ENCODE measurements at regions not wholly inside any gene's neighbourhood (a gene's known extent, or its start where the extent isn't known, plus 50 kb on each side); places are given as distances from the start of the nearest gene placed in this dataset.

GRCh38 chr6:21845439-21846140 lies 252.0 kb downstream of the SOX4 start:
- Histone ChIP-seq H3K79me2 (ENCODE audit: insufficient read depth, low read length) (peaks cover 95% of the 10 kb centered on the region), H3K9ac (ENCODE audit: low read depth, low read length, poor library complexity, severe bottlenecking) (no peak overlapping the region), H3K4me2 (ENCODE audit: low read depth, low read length, poor library complexity, severe bottlenecking) (peak overlapping the region; percentile 69), H3K4me3 (ENCODE audit: low read length, poor library complexity, severe bottlenecking) (no peak overlapping the region), H2AFZ (ENCODE audit: low read length) (no peak overlapping the region), H3K4me1 (ENCODE audit: insufficient read depth, low read length, poor library complexity, severe bottlenecking) (peaks cover 62% of the 10 kb centered on the region), H3F3A (ENCODE audit: low read depth) (peaks cover 7% of the 10 kb centered on the region; the same call in 1 of the 2 replicates), H3K9me2 (replicated peaks; ENCODE audit: low read depth, low read length) (no peaks in the 10 kb centered on the region), H4K20me1 (ENCODE audit: insufficient read depth, low read length, poor library complexity, severe bottlenecking) (peaks cover 68% of the 10 kb centered on the region), H3K36me3 (ENCODE audit: insufficient read depth, low read length) (peaks cover 62% of the 10 kb centered on the region; the same call in 1 of the 2 replicates), H3K27me3 (ENCODE audit: insufficient read depth, low read length, poor library complexity, severe bottlenecking) (no peaks in the 10 kb centered on the region), H3K9me3 (ENCODE audit: insufficient read depth, low read depth, low read length) (no peaks in the 10 kb centered on the region)
- TF ChIP-seq CTCF (conservative IDR thresholded peaks at IDR 0.05; ENCODE audit: low read length) (no peak), EZH2phosphoT487 (IDR thresholded peaks at IDR 0.05; ENCODE audit: borderline replicate concordance) (no peak)

DNA sequence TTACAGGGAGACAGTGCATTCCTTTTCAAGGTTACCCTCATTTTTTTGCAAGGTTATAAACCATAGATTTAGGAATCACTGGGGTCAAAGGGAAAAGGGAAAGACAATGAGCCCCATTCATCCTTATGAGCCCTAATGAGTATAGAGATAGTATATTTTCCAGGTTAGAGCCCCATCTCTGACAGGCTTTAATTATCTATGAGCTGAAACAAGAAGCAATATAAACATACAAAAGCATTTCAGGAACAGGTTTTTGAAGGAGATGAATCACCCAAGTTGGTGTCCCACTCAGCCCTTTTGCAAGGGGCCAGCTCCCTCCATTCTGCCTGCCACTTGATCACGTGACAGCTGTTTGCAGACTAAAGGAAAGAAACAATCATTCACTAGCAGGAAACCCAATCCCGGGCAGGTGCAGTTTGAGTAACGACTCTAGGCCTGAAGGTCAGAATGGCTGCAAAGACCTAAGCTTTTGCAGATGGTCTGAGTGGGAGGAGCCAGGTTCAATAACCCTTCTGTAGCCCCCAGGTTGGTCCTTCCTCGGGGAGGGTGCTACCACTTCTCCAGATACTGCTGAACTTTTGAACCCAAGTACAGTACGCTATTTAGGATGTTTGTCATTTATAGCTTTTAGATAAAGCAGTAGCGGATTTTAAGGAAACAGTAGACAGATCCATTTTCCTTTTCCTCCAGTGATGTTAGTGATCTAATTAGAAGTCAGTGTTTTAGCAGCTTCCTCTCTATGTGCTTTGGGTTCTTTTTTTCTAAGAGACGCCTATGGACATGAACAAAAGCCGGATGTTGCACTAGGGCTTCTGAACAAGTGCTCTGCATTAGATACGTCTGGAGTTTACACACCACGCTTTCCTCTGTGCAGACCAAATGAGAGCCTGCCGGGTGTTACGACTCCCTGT lies 253.2 kb downstream of the SOX4 start:
- Histone ChIP-seq H3F3A (ENCODE audit: low read depth) (peaks cover 9% of the 10 kb centered on the region; the same call in 1 of the 2 replicates), H3K4me3 (ENCODE audit: low read length, poor library complexity, severe bottlenecking) (peak overlapping the region; percentile 60), H3K36me3 (ENCODE audit: insufficient read depth, low read length) (peaks cover 50% of the 10 kb centered on the region; the same call in 1 of the 2 replicates), H3K9me2 (replicated peaks; ENCODE audit: low read depth, low read length) (no peaks in the 10 kb centered on the region), H3K9ac (ENCODE audit: low read depth, low read length, poor library complexity, severe bottlenecking) (peak overlapping the region; percentile 60), H3K4me1 (ENCODE audit: insufficient read depth, low read length, poor library complexity, severe bottlenecking) (peaks cover 62% of the 10 kb centered on the region), H4K20me1 (ENCODE audit: insufficient read depth, low read length, poor library complexity, severe bottlenecking) (peaks cover 61% of the 10 kb centered on the region), H3K79me2 (ENCODE audit: insufficient read depth, low read length) (peaks cover 82% of the 10 kb centered on the region), H3K27me3 (ENCODE audit: insufficient read depth, low read length, poor library complexity, severe bottlenecking) (no peaks in the 10 kb centered on the region), H3K4me2 (ENCODE audit: low read depth, low read length, poor library complexity, severe bottlenecking) (peak overlapping the region; percentile 69), H2AFZ (ENCODE audit: low read length) (no peak overlapping the region), H3K9me3 (ENCODE audit: insufficient read depth, low read depth, low read length) (no peaks in the 10 kb centered on the region)
- TF ChIP-seq CTCF (conservative IDR thresholded peaks at IDR 0.05; ENCODE audit: low read length) = no peak
- no peak for TF ChIP-seq EZH2phosphoT487 (IDR thresholded peaks at IDR 0.05; ENCODE audit: borderline replicate concordance)

GRCh38 chr6:21847711-21848480 lies 254.3 kb downstream of the SOX4 start:
- H3K4me1 ChIP-seq (ENCODE audit: insufficient read depth, low read length, poor library complexity, severe bottlenecking) = peaks cover 68% of the 10 kb centered on the region
- H3K27me3 ChIP-seq (ENCODE audit: insufficient read depth, low read length, poor library complexity, severe bottlenecking) = no peaks in the 10 kb centered on the region
- H3K4me2 ChIP-seq (ENCODE audit: low read depth, low read length, poor library complexity, severe bottlenecking) = peak overlapping the region; percentile 69
- no peaks in the 10 kb centered on the region for H3K9me2 ChIP-seq (replicated peaks; ENCODE audit: low read depth, low read length)
- H3K4me3 ChIP-seq (ENCODE audit: low read length, poor library complexity, severe bottlenecking) = peak overlapping the region; percentile 60
- peaks cover 78% of the 10 kb centered on the region for H3K79me2 ChIP-seq (ENCODE audit: insufficient read depth, low read length)
- H3K9ac ChIP-seq (ENCODE audit: low read depth, low read length, poor library complexity, severe bottlenecking) = peak overlapping the region; percentile 60
- peaks cover 9% of the 10 kb centered on the region; the same call in 1 of the 2 replicates for H3F3A ChIP-seq (ENCODE audit: low read depth)
- no peaks in the 10 kb centered on the region for H3K9me3 ChIP-seq (ENCODE audit: insufficient read depth, low read depth, low read length)
- peaks cover 62% of the 10 kb centered on the region for H4K20me1 ChIP-seq (ENCODE audit: insufficient read depth, low read length, poor library complexity, severe bottlenecking)
- H2AFZ ChIP-seq (ENCODE audit: low read length) = no peak overlapping the region
- TF ChIP-seq CTCF (conservative IDR thresholded peaks at IDR 0.05; ENCODE audit: low read length) (no peak), EZH2phosphoT487 (IDR thresholded peaks at IDR 0.05; ENCODE audit: borderline replicate concordance) (no peak)
- peaks cover 39% of the 10 kb centered on the region; the same call in 1 of the 2 replicates for H3K36me3 ChIP-seq (ENCODE audit: insufficient read depth, low read length)

All from Loucy (cell line).